Stimulated activated CD4-positive, alpha-beta T cell treated with anti-CD3 and anti-CD28 coated beads, Interleukin-15, amount 100 ng/mL, for 48 hours (primary cell): ENCODE measurements at regions not wholly inside any gene's neighbourhood (a gene's known extent, or its start where the extent isn't known, plus 50 kb on each side); places are given as distances from the start of the nearest gene placed in this dataset.

ENCODE experiments used
- DNase-seq, 2 donors: peaks; one replicate each; pipeline ENCODE4 v3.0.0-alpha.2; 2020; ENCODE audit warnings: low read depth in 2 of 2

- no peak for DNase-seq
Observed at GRCh38 chr11:80783561-80783960, 1342.7 kb upstream of the TENM4 start.

GRCh38 chr11:80782135-80782885 is 1341.5 kb upstream of the TENM4 start:
- no peak for DNase-seq

GRCh38 chr11:80779905-80780605 is 1339.2 kb upstream of the TENM4 start:
- DNase-seq = no peak

- DNase-seq = no peak
Observed at GRCh38 chr11:80778941-80779340, 1338.1 kb upstream of the TENM4 start.

GRCh38 chr11:80778432-80778831 is 1337.6 kb upstream of the TENM4 start:
- DNase-seq = no peak

GRCh38 chr11:80773919-80774318 is 1333.1 kb upstream of the TENM4 start:
- no peak for DNase-seq

GRCh38 chr11:80771017-80771416 is 1330.2 kb upstream of the TENM4 start:
- DNase-seq = no peak

GRCh38 chr11:80758787-80759186 is 1318.0 kb upstream of the TENM4 start:
- DNase-seq = no peak

- no peak for DNase-seq
Observed at GRCh38 chr11:80748207-80748925, 1307.5 kb upstream of the TENM4 start.

- DNase-seq = no peak
Observed at GRCh38 chr11:80746300-80746699, 1305.5 kb upstream of the TENM4 start.

GRCh38 chr11:80745416-80745815 is 1304.6 kb upstream of the TENM4 start:
- DNase-seq = no peak

GRCh38 chr11:80733790-80734189 is 1293.0 kb upstream of the TENM4 start:
- no peak for DNase-seq

- no peak for DNase-seq
Observed at GRCh38 chr11:80733361-80733760, 1292.5 kb upstream of the TENM4 start.

GRCh38 chr11:80727315-80727714 is 1286.5 kb upstream of the TENM4 start:
- DNase-seq = no peak

- no peak for DNase-seq
Observed at GRCh38 chr11:80726236-80726635, 1285.4 kb upstream of the TENM4 start.

GRCh38 chr11:80724366-80724765 is 1283.5 kb upstream of the TENM4 start:
- DNase-seq = no peak

GRCh38 chr11:80722629-80723028 is 1281.8 kb upstream of the TENM4 start:
- DNase-seq = no peak

GRCh38 chr11:80720295-80720694 is 1279.5 kb upstream of the TENM4 start:
- DNase-seq = no peak

- no peak for DNase-seq
Observed at GRCh38 chr11:80719292-80719646, 1278.4 kb upstream of the TENM4 start.

GRCh38 chr11:80718611-80719291 is 1277.9 kb upstream of the TENM4 start:
- DNase-seq = no peak

- DNase-seq = no peak
Observed at GRCh38 chr11:80702264-80702663, 1261.4 kb upstream of the TENM4 start.

GRCh38 chr11:80700386-80700785 is 1259.6 kb upstream of the TENM4 start:
- no peak for DNase-seq
